Stomach smooth muscle (tissue), 2 donors: ENCODE measurements at regions not wholly inside any gene's neighbourhood (a gene's known extent, or its start where the extent isn't known, plus 50 kb on each side); places are given as distances from the start of the nearest gene placed in this dataset.

ENCODE experiments used
- H3K27ac ChIP-seq: one replicate; pipeline ENCODE4 v1.7.0; 2013; ENCODE audit warnings: mild to moderate bottlenecking, low read length, inconsistent platforms
- H3K27me3 ChIP-seq, 2 donors: one replicate each; pipeline ENCODE4 v1.7.0; 2013; ENCODE audit warnings: low read length in 2 of 2; ENCODE audit not compliant: insufficient read depth in 2 of 2, control insufficient read depth in 1 of 2
- H3K36me3 ChIP-seq, 2 donors: one replicate each; pipeline ENCODE4 v1.7.0; 2013; ENCODE audit warnings: low read length in 2 of 2; ENCODE audit not compliant: control insufficient read depth in 2 of 2, insufficient read depth in 2 of 2
- H3K4me1 ChIP-seq: one replicate; pipeline ENCODE4 v1.7.0; 2013; ENCODE audit warnings: low read length; ENCODE audit not compliant: control insufficient read depth, insufficient read depth
- H3K4me3 ChIP-seq, 2 donors: one replicate each; pipeline ENCODE4 v1.7.0; 2013; ENCODE audit warnings: low read length in 2 of 2
- H3K9ac ChIP-seq, 2 donors: one replicate each; pipeline ENCODE4 v1.7.0; 2013; ENCODE audit warnings: low read length in 2 of 2, mild to moderate bottlenecking in 1 of 2
- H3K9me3 ChIP-seq, 2 donors: one replicate each; pipeline ENCODE4 v1.7.0; 2013; ENCODE audit warnings: low read length in 2 of 2; ENCODE audit not compliant: control insufficient read depth in 2 of 2
- donor health status: healthy.
- donor health status: Pancreatic carcinoma.

GRCh38 chr15:93206893-93207292 lies 117.9 kb upstream of the RGMA start:
- no peak overlapping the region for H3K4me3 ChIP-seq
- H3K27ac ChIP-seq, result no peak overlapping the region
- no peaks in the 10 kb centered on the region for H3K36me3 ChIP-seq

GRCh38 chr15:93205413-93205812 lies 116.4 kb upstream of the RGMA start:
- Histone ChIP-seq H3K27me3 (no peaks in the 10 kb centered on the region), H3K4me1 (peaks cover under 1% of the 10 kb centered on the region), H3K4me3 (no peak overlapping the region), H3K9ac (no peak overlapping the region), H3K9me3 (no peaks in the 10 kb centered on the region), H3K27ac (no peak overlapping the region), H3K36me3 (no peaks in the 10 kb centered on the region)

More at GRCh38 chr15:93206893-93207292, 117.9 kb upstream of the RGMA start:
- no peak overlapping the region for H3K9ac ChIP-seq
- no peaks in the 10 kb centered on the region for H3K9me3 ChIP-seq
- no peaks in the 10 kb centered on the region for H3K27me3 ChIP-seq
- H3K4me1 ChIP-seq, result no peaks in the 10 kb centered on the region

- Histone ChIP-seq H3K4me1 (peaks cover 3% of the 10 kb centered on the region), H3K9ac (no peak overlapping the region), H3K27me3 (no peaks in the 10 kb centered on the region), H3K9me3 (no peaks in the 10 kb centered on the region), H3K36me3 (no peaks in the 10 kb centered on the region), H3K27ac (no peak overlapping the region), H3K4me3 (no peak overlapping the region)
These were observed 114.0 kb upstream of the RGMA start for GRCh38 chr15:93203036-93203435.

- H3K4me3 ChIP-seq, result no peak overlapping the region
- no peaks in the 10 kb centered on the region for H3K27me3 ChIP-seq
- H3K9ac ChIP-seq, result no peak overlapping the region
- H3K27ac ChIP-seq, result no peak overlapping the region
- no peaks in the 10 kb centered on the region for H3K9me3 ChIP-seq
- H3K4me1 ChIP-seq, result peaks cover 3% of the 10 kb centered on the region
- no peaks in the 10 kb centered on the region for H3K36me3 ChIP-seq
These were observed 113.4 kb upstream of the RGMA start for GRCh38 chr15:93202405-93202804.

- Histone ChIP-seq H3K4me1 (peaks cover 3% of the 10 kb centered on the region), H3K9me3 (no peaks in the 10 kb centered on the region), H3K9ac (no peak overlapping the region), H3K36me3 (no peaks in the 10 kb centered on the region), H3K4me3 (no peak overlapping the region), H3K27me3 (no peaks in the 10 kb centered on the region), H3K27ac (no peak overlapping the region)
These were observed 112.9 kb upstream of the RGMA start for GRCh38 chr15:93201940-93202339.

GRCh38 chr15:93200837-93201226 lies 111.8 kb upstream of the RGMA start:
- H3K9ac ChIP-seq, result no peak overlapping the region
- no peak overlapping the region for H3K4me3 ChIP-seq
- H3K36me3 ChIP-seq, result no peaks in the 10 kb centered on the region
- H3K27me3 ChIP-seq, result no peaks in the 10 kb centered on the region
- peaks cover 0 to 4% of the 10 kb centered on the region in 2 donors for H3K9me3 ChIP-seq
- peaks cover 3% of the 10 kb centered on the region for H3K4me1 ChIP-seq
- no peak overlapping the region for H3K27ac ChIP-seq

GRCh38 chr15:93200081-93200836 lies 111.2 kb upstream of the RGMA start:
- H3K4me1 ChIP-seq, result peaks cover 3% of the 10 kb centered on the region
- H3K36me3 ChIP-seq, result no peaks in the 10 kb centered on the region
- peaks cover 0 to 4% of the 10 kb centered on the region in 2 donors for H3K9me3 ChIP-seq
- no peak overlapping the region for H3K4me3 ChIP-seq
- no peak overlapping the region for H3K9ac ChIP-seq
- no peaks in the 10 kb centered on the region for H3K27me3 ChIP-seq
- H3K27ac ChIP-seq, result no peak overlapping the region

GRCh38 chr15:93196135-93196670 lies 107.2 kb upstream of the RGMA start:
- peaks cover 0 to 4% of the 10 kb centered on the region in 2 donors for H3K9me3 ChIP-seq
- no peaks in the 10 kb centered on the region for H3K27me3 ChIP-seq
- peaks cover 3% of the 10 kb centered on the region for H3K4me1 ChIP-seq
- H3K27ac ChIP-seq, result no peak overlapping the region
- no peak overlapping the region for H3K4me3 ChIP-seq
- no peaks in the 10 kb centered on the region for H3K36me3 ChIP-seq
- no peak overlapping the region for H3K9ac ChIP-seq

- no peaks in the 10 kb centered on the region for H3K27me3 ChIP-seq
- H3K4me1 ChIP-seq, result no peaks in the 10 kb centered on the region
- H3K9me3 ChIP-seq, result peaks cover 0 to 4% of the 10 kb centered on the region in 2 donors
- no peak overlapping the region for H3K9ac ChIP-seq
- H3K27ac ChIP-seq, result no peak overlapping the region
- H3K4me3 ChIP-seq, result no peak overlapping the region
- H3K36me3 ChIP-seq, result no peaks in the 10 kb centered on the region
These were observed 106.1 kb upstream of the RGMA start for GRCh38 chr15:93195109-93195508.

GRCh38 chr15:93190238-93190637 lies 101.2 kb upstream of the RGMA start:
- Histone ChIP-seq H3K4me1 (no peaks in the 10 kb centered on the region), H3K4me3 (no peak overlapping the region), H3K9ac (no peak overlapping the region), H3K9me3 (no peaks in the 10 kb centered on the region), H3K27me3 (no peaks in the 10 kb centered on the region), H3K36me3 (no peaks in the 10 kb centered on the region), H3K27ac (no peak overlapping the region)

- Histone ChIP-seq H3K4me1 (no peaks in the 10 kb centered on the region), H3K9ac (no peak overlapping the region), H3K27me3 (no peaks in the 10 kb centered on the region), H3K4me3 (no peak overlapping the region), H3K36me3 (no peaks in the 10 kb centered on the region), H3K9me3 (no peaks in the 10 kb centered on the region), H3K27ac (no peak overlapping the region)
These were observed 100.5 kb upstream of the RGMA start for GRCh38 chr15:93189561-93189960.
